GM23338 (cell line): ENCODE measurements at regions not wholly inside any gene's neighbourhood (a gene's known extent, or its start where the extent isn't known, plus 50 kb on each side); places are given as distances from the start of the nearest gene placed in this dataset.

Experiments used
- ATAC-seq: fragments of 200-7000 bp; cut with Tn5 transposase; 3 replicates; pipeline ENCODE4 v1.9.1; 2020
- DNase-seq: peaks from one replicate; pipeline ENCODE4 v3.0.0-alpha.2; 2015; ENCODE audit warnings: low spot score
- H2AFZ ChIP-seq: fragments of 200-600 bp; sonication (generic); 2 replicates; pipeline ENCODE4 v1.8.0; 2016; ENCODE audit warnings: antibody characterized with exemption, mild to moderate bottlenecking, moderate library complexity
- H3F3A ChIP-seq: fragments of 200-600 bp; sonication (generic); replicated peaks from 2 replicates; pipeline ENCODE4 v1.8.0; 2017; ENCODE audit warnings: antibody characterized with exemption, mixed run types, low read depth
- H3K27ac ChIP-seq: fragments of 200-600 bp; sonication (generic); 2 replicates; pipeline ENCODE4 v1.6.1; 2016; ENCODE audit warnings: low read depth
- H3K27me3 ChIP-seq: fragments of 200-600 bp; sonication (generic); 2 replicates; pipeline ENCODE4 v1.8.0; 2016; ENCODE audit warnings: mild to moderate bottlenecking, mixed run types, moderate library complexity; ENCODE audit not compliant: insufficient read depth
- H3K36me3 ChIP-seq: fragments of 200-600 bp; sonication (generic); 2 replicates; pipeline ENCODE4 v1.8.0; 2016; ENCODE audit warnings: mild to moderate bottlenecking; ENCODE audit not compliant: insufficient read depth
- H3K4me1 ChIP-seq: fragments of 200-600 bp; sonication (generic); 2 replicates; pipeline ENCODE4 v1.8.0; 2016; ENCODE audit warnings: mild to moderate bottlenecking, moderate library complexity; ENCODE audit not compliant: insufficient read depth
- H3K4me2 ChIP-seq: fragments of 200-600 bp; sonication (generic); 2 replicates; pipeline ENCODE4 v1.7.1; 2017; ENCODE audit warnings: mixed run types
- H3K4me3 ChIP-seq: fragments of 200-600 bp; sonication (generic); 2 replicates; pipeline ENCODE4 v1.6.1; 2016; ENCODE audit warnings: mixed run types
- H3K79me2 ChIP-seq: fragments of 200-600 bp; sonication (generic); replicated peaks from 2 replicates; pipeline ENCODE4 v1.8.0; 2017; ENCODE audit warnings: mild to moderate bottlenecking; ENCODE audit not compliant: insufficient read depth
- H3K9me2 ChIP-seq: fragments of 200-600 bp; sonication (generic); 2 replicates; pipeline ENCODE4 v1.8.0; 2017; ENCODE audit not compliant: insufficient read depth
- H4K20me1 ChIP-seq: fragments of 200-600 bp; sonication (generic); replicated peaks from 2 replicates; pipeline ENCODE4 v1.8.0; 2017; ENCODE audit warnings: mild to moderate bottlenecking; ENCODE audit not compliant: insufficient read depth
- H3K27ac Mint-ChIP-seq: 2 replicates; pipeline ENCODE4 v1.8.0; 2020; ENCODE audit warnings: inconsistent platforms, mild to moderate bottlenecking, moderate library complexity, mixed read lengths
- H3K27me3 Mint-ChIP-seq: 3 replicates; pipeline ENCODE4 v1.8.0; 2022; ENCODE audit warnings: low read depth, mild to moderate bottlenecking, moderate library complexity, mixed read lengths, inconsistent platforms; ENCODE audit not compliant: insufficient read depth, poor library complexity
- H3K36me3 Mint-ChIP-seq: 3 replicates; pipeline ENCODE4 v1.8.0; 2021; ENCODE audit warnings: low read depth, mild to moderate bottlenecking, inconsistent platforms, moderate library complexity, mixed read lengths
- H3K4me1 Mint-ChIP-seq: 3 replicates; pipeline ENCODE4 v1.8.0; 2020; ENCODE audit warnings: mild to moderate bottlenecking, inconsistent platforms, mixed read lengths
- H3K4me3 Mint-ChIP-seq: 3 replicates; pipeline ENCODE4 v1.8.0; 2021; ENCODE audit warnings: moderate library complexity, mild to moderate bottlenecking, inconsistent platforms, mixed read lengths
- H3K9me3 Mint-ChIP-seq: 3 replicates; pipeline ENCODE4 v1.8.0; 2020; ENCODE audit warnings: moderate library complexity, mild to moderate bottlenecking, inconsistent platforms, mixed read lengths
- CREB1 ChIP-seq: fragments of 250-450 bp; sonication (Bioruptor Pico); IDR thresholded peaks from 2 replicates; pipeline ENCODE4 v1.5.0; 2020; ENCODE audit warnings: low read depth, mild to moderate bottlenecking, moderate library complexity
- CTCF ChIP-seq, 2 experiments: fragments of 200-600 bp in 1 of 2; sonication (generic) in 1 of 2; conservative IDR thresholded peaks; 2 replicates each; pipeline versions ENCODE4 v1.5.1 to v1.6.1; 2016 to 2017; ENCODE audit warnings: antibody characterized with exemption in 2 of 2, low read depth in 2 of 2, mild to moderate bottlenecking in 2 of 2, moderate library complexity in 1 of 2
- ETS1 ChIP-seq: IDR thresholded peaks from 2 replicates; pipeline ENCODE4 v1.6.1; 2016; ENCODE audit warnings: antibody characterized with exemption
- EZH2 ChIP-seq: fragments of 200-600 bp; sonication (generic); IDR thresholded peaks from one replicate; pipeline ENCODE4 v1.8.0; 2017; ENCODE audit warnings: antibody characterized with exemption, mild to moderate bottlenecking, low read depth; ENCODE audit not compliant: unreplicated experiment
- EZH2phosphoT487 ChIP-seq: fragments of 200-600 bp; sonication (generic); IDR thresholded peaks from one replicate; pipeline ENCODE4 v1.8.1; 2018; ENCODE audit warnings: antibody characterized with exemption; ENCODE audit not compliant: unreplicated experiment
- JUNB ChIP-seq: IDR thresholded peaks from one replicate; pipeline ENCODE4 v1.6.1; 2016; ENCODE audit warnings: antibody characterized with exemption; ENCODE audit not compliant: unreplicated experiment
- NANOG ChIP-seq: IDR thresholded peaks from 2 replicates; pipeline ENCODE4 v1.6.1; 2016; ENCODE audit warnings: antibody characterized with exemption, borderline replicate concordance
- POLR2AphosphoS5 ChIP-seq: IDR thresholded peaks from 2 replicates; pipeline ENCODE4 v1.6.1; 2016; ENCODE audit warnings: antibody characterized with exemption, low read depth
- REST ChIP-seq: IDR thresholded peaks from one replicate; pipeline ENCODE4 v1.6.1; 2018; ENCODE audit warnings: antibody characterized with exemption; ENCODE audit not compliant: unreplicated experiment
- STAT1 ChIP-seq: IDR thresholded peaks from one replicate; pipeline ENCODE4 v1.6.1; 2016; ENCODE audit warnings: antibody characterized with exemption; ENCODE audit not compliant: unreplicated experiment
- ZNF114 ChIP-seq: fragments of 250-450 bp; sonication (Bioruptor Pico); IDR thresholded peaks from 2 replicates; pipeline ENCODE4 v1.5.0; 2020; ENCODE audit warnings: mild to moderate bottlenecking, moderate library complexity
- ZNF331 ChIP-seq: fragments of 250-450 bp; sonication (Bioruptor Pico); IDR thresholded peaks from 2 replicates; pipeline ENCODE4 v1.5.0; 2020; ENCODE audit warnings: low read depth, mild to moderate bottlenecking, moderate library complexity
- ZNF462 ChIP-seq: fragments of 250-450 bp; sonication (Bioruptor Pico); IDR thresholded peaks from 2 replicates; pipeline ENCODE4 v1.5.0; 2020; ENCODE audit warnings: mild to moderate bottlenecking, moderate library complexity

- TF ChIP-seq EZH2 (no peak), POLR2AphosphoS5 (no peak), CTCF (conservative IDR thresholded peaks at IDR 0.05; ENCODE audit: low read depth in 2 of 2) (no peak), CREB1 (CRISPR knock-in tag) (no peak), ZNF331 (CRISPR knock-in tag) (no peak), ZNF462 (CRISPR knock-in tag) (no peak), EZH2phosphoT487 (no peak), NANOG (no peak), REST (no peak), ETS1 (no peak), JUNB (no peak), ZNF114 (no peak), STAT1 (no peak)
- ATAC-seq = no peak
- Mint-ChIP-seq H3K4me1 (no peaks in the 10 kb centered on the region), H3K4me3 (no peak overlapping the region), H3K27me3 (no peaks in the 10 kb centered on the region), H3K9me3 (no peaks in the 10 kb centered on the region), H3K36me3 (no peaks in the 10 kb centered on the region), H3K27ac (no peak overlapping the region)
- Histone ChIP-seq H2AFZ (peak overlapping the region; percentile 38; the same call in 1 of the 2 replicates), H3F3A (no peaks in the 10 kb centered on the region), H4K20me1 (no peaks in the 10 kb centered on the region), H3K4me2 (no peak overlapping the region), H3K4me3 (no peak overlapping the region), H3K27ac (no peak overlapping the region), H3K79me2 (no peaks in the 10 kb centered on the region), H3K27me3 (no peaks in the 10 kb centered on the region), H3K9me2 (peaks cover 4% of the 10 kb centered on the region; the same call in 1 of the 2 replicates), H3K36me3 (no peaks in the 10 kb centered on the region), H3K4me1 (no peaks in the 10 kb centered on the region)
- no peak for DNase-seq
Measured at GRCh38 chr10:10630281-10630680, 387.4 kb upstream of the CELF2 start.
